ENCODE measurements at regions not wholly inside any gene's neighbourhood (a gene's known extent, or its start where the extent isn't known, plus 50 kb on each side); places are given as distances from the start of the nearest gene placed in this dataset.

GRCh38 chr20:52804497-52805295 is 167.5 kb upstream of the TSHZ2 start:
- Histone ChIP-seq H3K4me1 (ENCODE audit: low read length) (no peaks in the 10 kb centered on the region), H3K36me3 (replicated peaks; ENCODE audit: low read depth, low read length) (no peaks in the 10 kb centered on the region), H3K27ac (ENCODE audit: low read length) (no peak overlapping the region), H3K9me3 (ENCODE audit: insufficient read depth, low read length) (no peaks in the 10 kb centered on the region), H3K79me2 (ENCODE audit: low read length) (no peaks in the 10 kb centered on the region), H2AFZ (ENCODE audit: low read depth, low read length) (no peak overlapping the region), H3K27me3 (ENCODE audit: low read depth, low read length) (peaks cover 58% of the 10 kb centered on the region), H3K4me3 (ENCODE audit: low read length) (no peak overlapping the region), H4K20me1 (ENCODE audit: insufficient read depth, low read length) (no peaks in the 10 kb centered on the region), H3K4me2 (ENCODE audit: low read length) (no peak overlapping the region), H3K9ac (ENCODE audit: low read length) (no peak overlapping the region)
- TF ChIP-seq EZH2phosphoT487 (IDR thresholded peaks at IDR 0.05; ENCODE audit: low read depth) (no peak), CTCF (IDR thresholded peaks at IDR 0.05; ENCODE audit: low read depth, low read length) (no peak)

DNA sequence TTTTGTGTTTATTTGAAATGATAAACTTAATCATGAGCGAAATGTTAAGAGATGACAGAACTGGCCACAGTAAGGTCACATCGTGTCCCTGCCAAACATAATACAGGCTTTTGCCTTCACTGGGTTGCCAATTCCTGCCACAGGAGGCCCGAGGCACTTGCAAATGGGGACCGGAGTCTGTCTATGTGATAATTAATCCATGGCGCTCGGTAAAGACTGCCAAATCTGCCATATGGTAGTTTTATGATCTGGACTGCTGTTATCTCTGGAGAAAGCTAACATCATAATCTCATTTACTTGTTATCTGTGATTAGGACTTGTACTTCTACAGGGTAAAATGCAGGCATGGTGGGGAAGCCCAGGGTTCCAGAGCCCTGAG is 170.5 kb upstream of the TSHZ2 start:
- Histone ChIP-seq H3K27ac (ENCODE audit: low read length) (no peak overlapping the region), H3K4me3 (ENCODE audit: low read length) (no peak overlapping the region), H3K9ac (ENCODE audit: low read length) (no peak overlapping the region), H3K4me1 (ENCODE audit: low read length) (no peaks in the 10 kb centered on the region), H2AFZ (ENCODE audit: low read depth, low read length) (no peak overlapping the region), H3K4me2 (ENCODE audit: low read length) (no peak overlapping the region), H3K27me3 (ENCODE audit: low read depth, low read length) (peaks cover 59% of the 10 kb centered on the region), H3K9me3 (ENCODE audit: insufficient read depth, low read length) (no peaks in the 10 kb centered on the region; the same call in 1 of the 2 replicates), H4K20me1 (ENCODE audit: insufficient read depth, low read length) (no peaks in the 10 kb centered on the region), H3K36me3 (replicated peaks; ENCODE audit: low read depth, low read length) (no peaks in the 10 kb centered on the region), H3K79me2 (ENCODE audit: low read length) (no peaks in the 10 kb centered on the region)
- TF ChIP-seq CTCF (IDR thresholded peaks at IDR 0.05; ENCODE audit: low read depth, low read length) (no peak), EZH2phosphoT487 (IDR thresholded peaks at IDR 0.05; ENCODE audit: low read depth) (no peak)

GRCh38 chr20:52800734-52801627 is 171.2 kb upstream of the TSHZ2 start:
- Histone ChIP-seq H3K4me2 (ENCODE audit: low read length) (no peak overlapping the region), H3K4me3 (ENCODE audit: low read length) (no peak overlapping the region), H3K27ac (ENCODE audit: low read length) (no peak overlapping the region), H3K9me3 (ENCODE audit: insufficient read depth, low read length) (no peaks in the 10 kb centered on the region; the same call in 1 of the 2 replicates), H2AFZ (ENCODE audit: low read depth, low read length) (no peak overlapping the region), H3K9ac (ENCODE audit: low read length) (no peak overlapping the region), H3K4me1 (ENCODE audit: low read length) (no peaks in the 10 kb centered on the region), H4K20me1 (ENCODE audit: insufficient read depth, low read length) (no peaks in the 10 kb centered on the region), H3K79me2 (ENCODE audit: low read length) (no peaks in the 10 kb centered on the region), H3K27me3 (ENCODE audit: low read depth, low read length) (peaks cover 59% of the 10 kb centered on the region), H3K36me3 (replicated peaks; ENCODE audit: low read depth, low read length) (no peaks in the 10 kb centered on the region)
- TF ChIP-seq EZH2phosphoT487 (IDR thresholded peaks at IDR 0.05; ENCODE audit: low read depth) (no peak), CTCF (IDR thresholded peaks at IDR 0.05; ENCODE audit: low read depth, low read length) (no peak)

GRCh38 chr20:52799130-52799529 is 173.0 kb upstream of the TSHZ2 start:
- Histone ChIP-seq H3K36me3 (replicated peaks; ENCODE audit: low read depth, low read length) (no peaks in the 10 kb centered on the region), H3K27ac (ENCODE audit: low read length) (no peak overlapping the region), H4K20me1 (ENCODE audit: insufficient read depth, low read length) (no peaks in the 10 kb centered on the region), H3K9ac (ENCODE audit: low read length) (no peak overlapping the region), H3K79me2 (ENCODE audit: low read length) (no peaks in the 10 kb centered on the region), H3K4me3 (ENCODE audit: low read length) (no peak overlapping the region), H2AFZ (ENCODE audit: low read depth, low read length) (no peak overlapping the region), H3K27me3 (ENCODE audit: low read depth, low read length) (peaks cover 51% of the 10 kb centered on the region), H3K4me2 (ENCODE audit: low read length) (no peak overlapping the region), H3K4me1 (ENCODE audit: low read length) (no peaks in the 10 kb centered on the region), H3K9me3 (ENCODE audit: insufficient read depth, low read length) (no peaks in the 10 kb centered on the region; the same call in 1 of the 2 replicates)
- TF ChIP-seq EZH2phosphoT487 (IDR thresholded peaks at IDR 0.05; ENCODE audit: low read depth): no peak
- TF ChIP-seq CTCF (IDR thresholded peaks at IDR 0.05; ENCODE audit: low read depth, low read length): no peak
